GM13977 (cell line): ENCODE measurements at regions not wholly inside any gene's neighbourhood (a gene's known extent, or its start where the extent isn't known, plus 50 kb on each side); places are given as distances from the start of the nearest gene placed in this dataset.

Experiments
- DNase-seq: peaks from one replicate; pipeline ENCODE4 v3.0.0; 2012; ENCODE audit warnings: low spot score
- in situ Hi-C: fragments of 300-500 bp; cut with MboI; formaldehyde crosslinking; loops from one replicate; pipeline ENCODE4 v1.12.0; 2022; ENCODE audit warnings: low sequenced_read_pairs, low pct_unique_long_range_greater_than_20kb, mixed read lengths, inconsistent platforms; ENCODE audit not compliant: unreplicated experiment
- TF ChIP-seq, protein P1 (sequence below): IDR thresholded peaks from 2 replicates; pipeline ENCODE4 v1.5.1; 2012; ENCODE audit warnings: mild to moderate bottlenecking, control low read depth; ENCODE audit not compliant: insufficient read depth; ENCODE audit errors: extremely low read depth, missing control alignments

DNA sequence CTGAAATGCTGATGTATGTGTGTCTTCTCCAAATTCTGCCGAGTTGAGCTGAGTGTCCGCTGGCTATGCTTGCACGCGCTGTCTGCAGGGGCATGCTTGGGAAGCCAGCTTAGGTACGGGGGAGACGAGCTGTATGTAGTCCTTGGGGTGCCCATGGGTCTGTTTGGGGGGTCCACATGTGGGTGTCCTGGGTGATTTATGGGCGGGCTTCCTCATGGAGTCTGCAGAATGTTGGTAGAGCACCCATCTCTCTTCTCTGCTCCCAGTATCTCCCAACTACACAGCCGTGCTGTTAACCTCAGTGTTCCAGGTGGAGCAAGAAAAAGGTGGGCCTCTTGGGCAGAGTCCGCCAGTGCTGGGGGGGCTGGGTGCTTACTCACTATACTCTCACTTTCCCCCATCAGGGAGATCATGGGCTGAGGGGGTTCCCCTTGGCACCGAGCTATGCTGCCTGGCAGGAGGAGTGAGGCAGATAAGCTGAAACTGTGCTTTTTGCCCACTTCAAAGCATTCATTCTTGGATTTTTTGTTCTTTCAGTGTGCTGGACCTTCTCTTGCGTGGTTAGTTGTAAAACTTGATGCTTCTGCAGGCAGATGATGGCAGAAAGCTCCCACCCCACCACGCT, 128.2 kb upstream of the ALKAL2 start:
- TF ChIP-seq, protein P1, sequence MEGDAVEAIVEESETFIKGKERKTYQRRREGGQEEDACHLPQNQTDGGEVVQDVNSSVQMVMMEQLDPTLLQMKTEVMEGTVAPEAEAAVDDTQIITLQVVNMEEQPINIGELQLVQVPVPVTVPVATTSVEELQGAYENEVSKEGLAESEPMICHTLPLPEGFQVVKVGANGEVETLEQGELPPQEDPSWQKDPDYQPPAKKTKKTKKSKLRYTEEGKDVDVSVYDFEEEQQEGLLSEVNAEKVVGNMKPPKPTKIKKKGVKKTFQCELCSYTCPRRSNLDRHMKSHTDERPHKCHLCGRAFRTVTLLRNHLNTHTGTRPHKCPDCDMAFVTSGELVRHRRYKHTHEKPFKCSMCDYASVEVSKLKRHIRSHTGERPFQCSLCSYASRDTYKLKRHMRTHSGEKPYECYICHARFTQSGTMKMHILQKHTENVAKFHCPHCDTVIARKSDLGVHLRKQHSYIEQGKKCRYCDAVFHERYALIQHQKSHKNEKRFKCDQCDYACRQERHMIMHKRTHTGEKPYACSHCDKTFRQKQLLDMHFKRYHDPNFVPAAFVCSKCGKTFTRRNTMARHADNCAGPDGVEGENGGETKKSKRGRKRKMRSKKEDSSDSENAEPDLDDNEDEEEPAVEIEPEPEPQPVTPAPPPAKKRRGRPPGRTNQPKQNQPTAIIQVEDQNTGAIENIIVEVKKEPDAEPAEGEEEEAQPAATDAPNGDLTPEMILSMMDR = no peak
- in situ Hi-C loops = no loop called here
- DNase-seq = no peak

DNA sequence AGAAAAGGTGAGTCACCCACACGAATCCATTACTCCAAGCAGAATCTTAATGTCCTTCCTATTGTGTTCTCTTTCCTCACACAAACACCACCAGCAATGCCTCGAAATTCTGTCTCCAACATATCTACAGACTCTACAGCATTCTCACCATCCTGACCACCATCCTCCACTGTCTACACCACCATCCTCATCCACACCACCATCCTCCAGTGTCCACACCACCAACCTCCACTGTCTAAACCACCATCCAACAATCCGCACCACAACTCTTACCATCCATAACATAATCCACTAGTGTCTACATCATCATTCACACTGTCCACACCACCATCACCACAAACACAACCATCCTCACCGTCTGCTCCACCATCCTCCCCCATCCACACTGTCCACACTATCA, 121.6 kb upstream of the ALKAL2 start:
- DNase-seq = no peak
- in situ Hi-C loops = no loop called here
- TF ChIP-seq, protein P1 = no peak

DNA sequence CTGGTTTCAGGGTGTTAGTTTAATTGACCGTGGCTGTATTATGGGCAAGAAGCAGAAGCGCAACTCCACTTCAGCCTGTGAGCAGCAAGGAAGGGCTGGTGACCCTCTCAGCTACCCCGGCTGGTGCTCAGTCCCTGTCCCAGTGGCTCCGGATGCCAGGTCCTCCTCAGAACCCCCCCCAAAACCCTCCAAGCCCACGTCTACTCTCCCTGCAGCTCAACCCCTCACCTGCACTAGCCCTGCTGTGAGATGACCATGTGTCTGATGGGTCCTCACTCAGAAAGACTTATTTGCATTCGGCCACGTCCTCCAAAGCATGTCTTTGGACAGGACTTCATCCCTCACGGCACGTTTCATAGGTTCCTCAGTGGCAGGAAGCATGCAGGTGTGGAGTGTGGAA, 119.7 kb upstream of the ALKAL2 start:
- in situ Hi-C loops = no loop called here
- TF ChIP-seq, protein P1 = no peak
- no peak for DNase-seq

DNA sequence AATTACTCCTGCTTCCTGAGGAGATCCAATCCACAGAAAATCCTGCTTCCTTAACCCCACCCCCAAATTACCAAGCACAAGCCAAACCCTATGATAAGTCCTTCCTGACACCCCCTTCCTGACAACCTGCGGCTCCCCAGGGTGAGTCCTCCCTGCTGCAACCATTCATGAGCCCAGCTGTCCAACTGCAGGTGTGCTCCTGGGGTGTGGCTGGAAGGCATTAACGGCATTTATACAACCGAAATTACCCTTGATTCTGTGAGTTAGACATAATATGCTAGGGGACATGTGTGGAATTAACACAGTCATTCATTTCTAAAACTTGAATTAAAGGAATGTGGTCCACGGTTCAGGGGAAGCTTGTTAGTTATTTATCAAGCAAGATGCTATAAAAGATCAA, 119.0 kb upstream of the ALKAL2 start:
- no peak for DNase-seq
- in situ Hi-C loops = no loop called here
- TF ChIP-seq, protein P1 = no peak

DNA sequence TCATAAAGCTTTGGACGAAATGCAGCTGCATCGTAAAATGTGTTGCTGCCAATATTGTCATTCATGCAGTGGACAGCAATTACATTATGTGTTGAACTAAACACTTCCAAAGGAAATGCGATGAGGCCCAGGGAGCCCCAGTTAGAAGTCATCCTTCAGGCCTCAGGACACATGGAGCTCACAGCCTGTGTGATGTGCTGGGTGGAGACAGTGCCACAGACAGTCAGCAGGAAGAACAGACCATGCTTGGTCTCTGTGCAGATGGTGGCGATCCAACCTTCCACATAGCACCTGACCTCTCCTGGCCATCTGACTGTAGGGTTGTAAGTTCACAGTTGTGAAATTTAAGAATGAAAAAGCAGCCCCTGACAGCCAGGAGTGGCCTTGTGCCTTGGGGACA, 118.3 kb upstream of the ALKAL2 start:
- DNase-seq = no peak
- TF ChIP-seq, protein P1 = no peak
- in situ Hi-C loops = no loop called here

DNA sequence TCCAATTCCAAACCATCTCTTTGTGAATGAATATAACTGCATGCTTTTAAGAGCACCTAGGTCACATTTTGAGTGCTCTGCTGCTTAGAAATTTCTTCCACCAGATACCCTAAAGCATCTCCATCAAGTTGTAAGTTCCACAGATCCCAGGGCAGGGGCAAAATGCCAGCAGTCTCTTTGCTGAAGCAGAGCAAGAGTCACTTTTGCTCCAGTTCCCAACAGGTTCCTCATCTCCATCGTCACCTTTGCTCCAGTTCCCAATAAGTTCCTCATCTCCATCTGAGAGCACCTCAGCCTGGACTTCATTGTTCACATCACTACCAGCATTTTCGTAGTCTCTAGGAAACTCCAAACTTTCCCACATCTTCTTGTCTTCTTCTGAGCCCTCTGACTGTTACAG, 116.7 kb upstream of the ALKAL2 start:
- in situ Hi-C loops = no loop called here
- no peak for DNase-seq
- TF ChIP-seq, protein P1 = no peak
